ENCODE measurements at regions not wholly inside any gene's neighbourhood (a gene's known extent, or its start where the extent isn't known, plus 50 kb on each side); places are given as distances from the start of the nearest gene placed in this dataset.

DNA sequence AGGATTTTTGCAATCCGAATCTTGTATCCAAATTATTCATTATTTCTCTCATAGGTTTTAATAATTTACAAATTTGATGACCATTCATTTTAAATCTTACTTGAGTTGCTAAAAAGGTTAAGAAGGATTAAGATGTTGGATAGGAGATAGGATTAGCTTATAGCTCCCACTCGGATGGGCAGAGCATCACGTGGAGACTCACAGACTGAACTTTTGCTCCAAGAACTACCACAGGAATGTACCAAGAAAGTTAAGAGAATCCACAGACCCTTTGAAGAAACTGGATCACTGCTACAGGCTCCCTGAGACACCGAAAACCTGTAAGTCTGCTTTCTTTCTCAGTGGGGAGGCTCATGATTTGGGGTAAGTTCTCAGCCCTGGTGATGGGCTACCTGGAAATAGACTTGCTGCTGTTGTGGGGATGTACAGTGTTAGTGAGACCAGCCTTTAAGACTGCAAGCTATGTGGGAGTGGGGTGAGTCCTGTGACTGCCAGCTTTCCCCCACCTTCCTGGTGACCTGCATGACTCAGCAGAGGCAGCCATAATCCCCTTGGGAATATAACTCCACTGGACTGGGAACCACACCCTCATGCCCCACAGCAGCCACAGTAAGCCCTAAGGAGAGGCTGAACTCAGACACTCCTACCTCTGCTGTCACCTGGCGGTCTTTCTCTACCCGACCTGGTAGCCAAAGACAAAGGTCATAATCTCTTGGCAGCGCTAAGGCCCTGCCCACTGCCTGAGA lies 1458.0 kb downstream of the OLFM4 start:
- no peak overlapping the region for H3K4me3 ChIP-seq (ENCODE audit: control extremely low read depth in 1 of 5, extremely low read depth in 1 of 5, insufficient read depth in 1 of 5, low read depth in 2 of 5, low read length in 4 of 5)
- H3K27ac Mint-ChIP-seq: no peak overlapping the region
- no peak overlapping the region for H3K9ac ChIP-seq (ENCODE audit: low read length)
- ChIA-PET CTCF (no interaction called here), POLR2A (no interaction called here)
- no peaks in the 10 kb centered on the region for H3K4me1 ChIP-seq (ENCODE audit: control insufficient read depth in 2 of 2, insufficient read depth in 2 of 2, low read length in 2 of 2)
- no peak for DNase-seq
- H3K9me3 Mint-ChIP-seq (ENCODE audit: insufficient read depth): peaks cover 2% of the 10 kb centered on the region
- H3K36me3 ChIP-seq (replicated peaks in 1 of 2; ENCODE audit: control extremely low read depth in 1 of 2, control insufficient read depth in 1 of 2, extremely low read depth in 1 of 2, insufficient read depth in 2 of 2, low read length in 1 of 2): no peaks in the 10 kb centered on the region
- H3K27me3 ChIP-seq (replicated peaks in 1 of 4; ENCODE audit: control extremely low read depth in 1 of 4, control insufficient read depth in 3 of 4, insufficient read depth in 4 of 4, low read length in 3 of 4): no peaks in the 10 kb centered on the region
- no peaks in the 10 kb centered on the region for H3K79me2 ChIP-seq (ENCODE audit: control insufficient read depth, insufficient read depth, low read length)
- H3K4me2 ChIP-seq (replicated peaks; ENCODE audit: low read depth, low read length, poor library complexity, severe bottlenecking): no peak overlapping the region
- 87% methylated on average over 4 of the region's 7 CpGs for WGBS (ENCODE audit: insufficient coverage)
- no peak overlapping the region for H3K4me3 Mint-ChIP-seq
- H3K9me3 ChIP-seq (ENCODE audit: control extremely low read depth in 1 of 3, control insufficient read depth in 2 of 3, insufficient read depth in 1 of 3, low read length in 2 of 3): peaks cover 0 to 4% (median 0%) of the 10 kb centered on the region in 3 donors
- TF ChIP-seq, protein P1, sequence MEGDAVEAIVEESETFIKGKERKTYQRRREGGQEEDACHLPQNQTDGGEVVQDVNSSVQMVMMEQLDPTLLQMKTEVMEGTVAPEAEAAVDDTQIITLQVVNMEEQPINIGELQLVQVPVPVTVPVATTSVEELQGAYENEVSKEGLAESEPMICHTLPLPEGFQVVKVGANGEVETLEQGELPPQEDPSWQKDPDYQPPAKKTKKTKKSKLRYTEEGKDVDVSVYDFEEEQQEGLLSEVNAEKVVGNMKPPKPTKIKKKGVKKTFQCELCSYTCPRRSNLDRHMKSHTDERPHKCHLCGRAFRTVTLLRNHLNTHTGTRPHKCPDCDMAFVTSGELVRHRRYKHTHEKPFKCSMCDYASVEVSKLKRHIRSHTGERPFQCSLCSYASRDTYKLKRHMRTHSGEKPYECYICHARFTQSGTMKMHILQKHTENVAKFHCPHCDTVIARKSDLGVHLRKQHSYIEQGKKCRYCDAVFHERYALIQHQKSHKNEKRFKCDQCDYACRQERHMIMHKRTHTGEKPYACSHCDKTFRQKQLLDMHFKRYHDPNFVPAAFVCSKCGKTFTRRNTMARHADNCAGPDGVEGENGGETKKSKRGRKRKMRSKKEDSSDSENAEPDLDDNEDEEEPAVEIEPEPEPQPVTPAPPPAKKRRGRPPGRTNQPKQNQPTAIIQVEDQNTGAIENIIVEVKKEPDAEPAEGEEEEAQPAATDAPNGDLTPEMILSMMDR (IDR thresholded peaks at IDR 0.05): no peak
- TF ChIP-seq EZH2 (IDR thresholded peaks at IDR 0.05; ENCODE audit: borderline replicate concordance, insufficient read depth, low read depth, low read length, poor library complexity, severe bottlenecking): no peak
- no peaks in the 10 kb centered on the region for H3K27me3 Mint-ChIP-seq
- no peaks in the 10 kb centered on the region for H4K20me1 ChIP-seq (ENCODE audit: control insufficient read depth, insufficient read depth, low read length, poor library complexity, severe bottlenecking)
- ATAC-seq (ENCODE audit: low read depth): no peak
- H3K27ac ChIP-seq (ENCODE audit: low read length in 2 of 2): no peak overlapping the region
- no peak overlapping the region for H2AFZ ChIP-seq (ENCODE audit: insufficient read depth, low read depth, low read length, poor library complexity, severe bottlenecking)
- intact Hi-C loops (cut with micrococcal nuclease): no loop called here
- H3K4me1 Mint-ChIP-seq: no peaks in the 10 kb centered on the region

DNA sequence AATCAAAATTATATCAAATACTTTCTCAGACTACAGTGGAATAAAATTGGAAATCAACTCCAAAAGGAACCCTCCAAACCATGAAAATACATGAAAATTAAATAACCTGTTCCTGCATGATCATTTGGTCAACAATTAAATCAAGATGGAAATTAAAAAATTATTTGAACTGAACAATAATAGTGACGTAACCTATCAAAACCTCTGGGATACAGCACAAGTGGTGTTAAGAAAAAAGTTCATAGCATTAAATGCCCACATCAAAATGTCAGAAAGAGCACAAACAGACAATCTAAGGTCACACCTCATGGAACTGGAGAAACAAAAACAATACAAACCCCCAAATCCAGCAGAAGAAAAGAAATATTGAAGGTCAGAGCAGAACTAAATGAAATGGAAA lies 1460.7 kb downstream of the OLFM4 start:
- TF ChIP-seq, protein P1 (IDR thresholded peaks at IDR 0.05): no peak
- TF ChIP-seq EZH2 (IDR thresholded peaks at IDR 0.05; ENCODE audit: borderline replicate concordance, insufficient read depth, low read depth, low read length, poor library complexity, severe bottlenecking): no peak
- no peaks in the 10 kb centered on the region for H3K79me2 ChIP-seq (ENCODE audit: control insufficient read depth, insufficient read depth, low read length)
- POLR2A ChIA-PET: no interaction called here
- H3K27ac ChIP-seq (ENCODE audit: low read length in 2 of 2): no peak overlapping the region
- no peaks in the 10 kb centered on the region for H3K27me3 ChIP-seq (replicated peaks in 1 of 4; ENCODE audit: control extremely low read depth in 1 of 4, control insufficient read depth in 3 of 4, insufficient read depth in 4 of 4, low read length in 3 of 4)
- no peaks in the 10 kb centered on the region for H3K4me1 Mint-ChIP-seq
- no peak overlapping the region for H3K4me2 ChIP-seq (replicated peaks; ENCODE audit: low read depth, low read length, poor library complexity, severe bottlenecking)
- H4K20me1 ChIP-seq (ENCODE audit: control insufficient read depth, insufficient read depth, low read length, poor library complexity, severe bottlenecking): no peaks in the 10 kb centered on the region
- DNase-seq (no peak), ATAC-seq (ENCODE audit: low read depth) (no peak)
- H3K9me3 ChIP-seq (ENCODE audit: control extremely low read depth in 1 of 3, control insufficient read depth in 2 of 3, insufficient read depth in 1 of 3, low read length in 2 of 3): peaks cover 0 to 4% (median 0%) of the 10 kb centered on the region in 3 donors
- H3K4me1 ChIP-seq (ENCODE audit: control insufficient read depth in 2 of 2, insufficient read depth in 2 of 2, low read length in 2 of 2): no peaks in the 10 kb centered on the region
- H3K9me3 Mint-ChIP-seq (ENCODE audit: insufficient read depth): peaks cover 2% of the 10 kb centered on the region
- intact Hi-C loops (cut with micrococcal nuclease): no loop called here
- no peak overlapping the region for H3K27ac Mint-ChIP-seq
- WGBS (ENCODE audit: insufficient coverage): no CpG with 5 or more reads among the region's 1 CpG
- H3K36me3 ChIP-seq (replicated peaks in 1 of 2; ENCODE audit: control extremely low read depth in 1 of 2, control insufficient read depth in 1 of 2, extremely low read depth in 1 of 2, insufficient read depth in 2 of 2, low read length in 1 of 2): no peaks in the 10 kb centered on the region
- H3K4me3 ChIP-seq (ENCODE audit: control extremely low read depth in 1 of 5, extremely low read depth in 1 of 5, insufficient read depth in 1 of 5, low read depth in 2 of 5, low read length in 4 of 5): no peak overlapping the region
- H3K4me3 Mint-ChIP-seq: no peak overlapping the region
- H3K27me3 Mint-ChIP-seq: no peaks in the 10 kb centered on the region
- CTCF ChIA-PET: no interaction called here
- H2AFZ ChIP-seq (ENCODE audit: insufficient read depth, low read depth, low read length, poor library complexity, severe bottlenecking): no peak overlapping the region
- H3K9ac ChIP-seq (ENCODE audit: low read length): no peak overlapping the region

All from B cell (primary cell).